ENCODE measurements at regions not wholly inside any gene's neighbourhood (a gene's known extent, or its start where the extent isn't known, plus 50 kb on each side); places are given as distances from the start of the nearest gene placed in this dataset.

DNA sequence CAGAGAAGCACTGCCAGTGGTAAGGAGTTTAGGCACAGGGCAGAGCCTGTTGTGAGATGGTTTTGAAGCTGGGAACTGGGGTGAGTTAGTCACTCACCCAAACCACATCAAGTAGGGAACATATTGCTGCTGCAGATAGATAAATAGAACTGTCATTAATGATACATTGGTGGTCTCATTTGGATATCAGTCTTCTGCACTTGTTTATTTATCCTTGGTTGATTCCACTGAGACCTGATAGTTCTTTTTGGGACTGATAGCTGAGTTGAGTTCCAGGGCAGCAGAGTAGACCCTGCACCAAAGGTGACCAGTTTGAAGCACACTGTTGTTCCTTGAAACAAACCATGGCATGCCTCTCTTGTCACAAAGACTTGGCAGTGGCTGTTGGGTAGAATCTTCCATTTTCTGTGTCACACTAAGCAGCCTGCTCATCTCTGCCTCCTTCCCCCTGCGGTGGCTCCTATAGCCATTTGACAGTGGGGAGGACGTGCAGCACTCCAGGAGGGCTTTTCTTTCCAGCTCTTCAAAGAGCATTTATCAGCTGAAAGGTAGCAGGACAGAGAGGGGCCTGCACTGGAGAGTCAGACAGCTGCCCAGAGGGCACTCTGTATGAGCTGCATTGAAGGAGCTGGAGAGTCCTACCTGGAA lies 59.7 kb upstream of the TMEM164 start:
- Mint-ChIP-seq H3K4me3 (ENCODE audit: unreplicated experiment) (no peak overlapping the region), H3K36me3 (ENCODE audit: unreplicated experiment) (no peaks in the 10 kb centered on the region), H3K9me3 (ENCODE audit: unreplicated experiment) (no peaks in the 10 kb centered on the region), H3K27ac (ENCODE audit: unreplicated experiment) (no peak overlapping the region), H3K27me3 (ENCODE audit: unreplicated experiment) (peaks cover 35% of the 10 kb centered on the region), H3K4me1 (ENCODE audit: unreplicated experiment) (no peaks in the 10 kb centered on the region)
- DNase-seq (ENCODE audit: extremely low spot score, unreplicated experiment): no peak
- TF ChIP-seq, protein P1, sequence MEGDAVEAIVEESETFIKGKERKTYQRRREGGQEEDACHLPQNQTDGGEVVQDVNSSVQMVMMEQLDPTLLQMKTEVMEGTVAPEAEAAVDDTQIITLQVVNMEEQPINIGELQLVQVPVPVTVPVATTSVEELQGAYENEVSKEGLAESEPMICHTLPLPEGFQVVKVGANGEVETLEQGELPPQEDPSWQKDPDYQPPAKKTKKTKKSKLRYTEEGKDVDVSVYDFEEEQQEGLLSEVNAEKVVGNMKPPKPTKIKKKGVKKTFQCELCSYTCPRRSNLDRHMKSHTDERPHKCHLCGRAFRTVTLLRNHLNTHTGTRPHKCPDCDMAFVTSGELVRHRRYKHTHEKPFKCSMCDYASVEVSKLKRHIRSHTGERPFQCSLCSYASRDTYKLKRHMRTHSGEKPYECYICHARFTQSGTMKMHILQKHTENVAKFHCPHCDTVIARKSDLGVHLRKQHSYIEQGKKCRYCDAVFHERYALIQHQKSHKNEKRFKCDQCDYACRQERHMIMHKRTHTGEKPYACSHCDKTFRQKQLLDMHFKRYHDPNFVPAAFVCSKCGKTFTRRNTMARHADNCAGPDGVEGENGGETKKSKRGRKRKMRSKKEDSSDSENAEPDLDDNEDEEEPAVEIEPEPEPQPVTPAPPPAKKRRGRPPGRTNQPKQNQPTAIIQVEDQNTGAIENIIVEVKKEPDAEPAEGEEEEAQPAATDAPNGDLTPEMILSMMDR (IDR thresholded peaks at IDR 0.05): no peak

DNA sequence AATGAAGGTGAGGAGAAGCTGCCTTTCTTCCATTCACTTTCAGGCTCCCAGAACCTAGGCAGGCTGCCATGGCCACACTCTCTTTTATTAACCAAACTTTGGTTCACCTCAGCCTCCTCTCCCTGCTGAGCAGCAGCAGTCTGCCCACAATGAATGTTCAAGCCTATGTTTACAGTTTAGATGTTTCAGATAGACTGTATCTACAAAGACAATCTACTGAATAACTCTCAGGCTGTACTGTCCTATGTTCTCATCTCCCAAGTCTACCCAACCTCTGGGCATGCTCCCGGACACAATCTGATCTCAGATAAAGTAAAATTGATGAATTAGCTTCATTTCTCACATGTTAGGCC lies 59.2 kb upstream of the TMEM164 start:
- H3K4me1 Mint-ChIP-seq (ENCODE audit: unreplicated experiment): no peaks in the 10 kb centered on the region
- TF ChIP-seq, protein P1 (IDR thresholded peaks at IDR 0.05): no peak

DNA sequence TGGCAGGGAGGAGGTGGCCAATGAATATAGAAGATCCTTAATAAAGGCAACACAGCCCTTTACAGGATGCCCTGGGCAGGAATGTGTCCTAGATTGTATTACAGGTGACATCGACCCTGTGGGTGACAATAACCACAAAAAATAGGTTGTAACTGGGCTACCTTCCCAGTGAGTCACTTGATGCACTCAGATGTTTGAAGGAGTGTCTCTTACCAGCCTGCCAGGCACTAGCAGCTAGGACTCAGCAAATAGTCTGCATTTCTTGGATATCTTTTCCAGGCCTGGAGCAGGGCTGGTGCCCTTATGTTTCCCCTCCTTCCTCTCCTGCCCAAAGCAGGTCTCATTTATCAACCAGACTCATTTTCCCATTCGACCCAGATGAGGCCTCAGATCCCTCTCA lies 50.9 kb upstream of the TMEM164 start:
- Mint-ChIP-seq H3K9me3 (ENCODE audit: unreplicated experiment) (no peaks in the 10 kb centered on the region), H3K27ac (ENCODE audit: unreplicated experiment) (no peak overlapping the region), H3K4me1 (ENCODE audit: unreplicated experiment) (no peaks in the 10 kb centered on the region), H3K27me3 (ENCODE audit: unreplicated experiment) (peaks cover 5% of the 10 kb centered on the region), H3K4me3 (ENCODE audit: unreplicated experiment) (no peak overlapping the region), H3K36me3 (ENCODE audit: unreplicated experiment) (no peaks in the 10 kb centered on the region)
- no peak for DNase-seq (ENCODE audit: extremely low spot score, unreplicated experiment)
- TF ChIP-seq, protein P1 (IDR thresholded peaks at IDR 0.05): no peak

More for the DNA sequence above, 59.2 kb upstream of the TMEM164 start:
- no peak for DNase-seq (ENCODE audit: extremely low spot score, unreplicated experiment)
- peaks cover 32% of the 10 kb centered on the region for H3K27me3 Mint-ChIP-seq (ENCODE audit: unreplicated experiment)
- H3K4me3 Mint-ChIP-seq (ENCODE audit: unreplicated experiment): no peak overlapping the region
- H3K36me3 Mint-ChIP-seq (ENCODE audit: unreplicated experiment): no peaks in the 10 kb centered on the region
- no peaks in the 10 kb centered on the region for H3K9me3 Mint-ChIP-seq (ENCODE audit: unreplicated experiment)
- H3K27ac Mint-ChIP-seq (ENCODE audit: unreplicated experiment): no peak overlapping the region

DNA sequence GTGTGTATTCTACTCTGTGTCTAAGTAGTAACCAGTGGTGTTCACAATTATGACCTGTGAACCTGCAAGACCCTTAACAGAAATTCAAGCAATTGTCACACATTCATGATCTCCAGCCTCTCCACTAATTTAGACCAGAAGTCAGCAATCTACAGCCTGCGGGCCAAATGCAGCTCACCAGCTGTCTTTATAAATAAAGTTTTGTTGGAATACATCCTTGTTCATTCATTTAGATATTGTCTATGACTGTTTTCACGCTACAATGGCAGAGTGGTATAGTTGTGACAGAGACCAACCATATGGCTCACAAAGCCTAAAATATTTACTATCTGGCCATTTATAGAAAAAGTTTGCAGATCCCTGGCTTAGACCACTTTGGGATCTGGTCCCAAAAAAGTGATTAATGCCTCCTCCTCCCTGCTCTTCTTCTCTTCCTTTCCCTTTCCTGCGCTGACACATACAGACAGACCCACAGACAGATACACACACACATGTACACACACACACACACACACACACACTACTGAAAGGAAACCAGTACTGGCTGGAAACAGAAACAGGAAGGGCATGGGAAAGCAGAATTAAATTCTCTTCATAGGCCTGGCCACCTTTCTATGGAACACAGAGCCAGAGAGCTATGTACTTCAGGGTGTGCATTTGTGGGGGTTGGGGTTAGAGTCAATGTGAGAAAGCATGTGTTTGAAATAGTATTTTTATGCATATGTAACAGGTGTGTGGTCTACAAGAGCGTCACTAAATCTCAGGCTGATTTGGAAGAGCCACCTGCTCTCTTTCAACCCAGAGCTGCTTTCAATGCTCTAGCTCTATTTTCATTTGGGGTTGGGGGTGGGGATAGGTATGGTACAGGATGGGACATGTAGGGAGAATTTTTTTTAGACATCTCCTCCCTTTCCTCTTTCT lies 49.7 kb upstream of the TMEM164 start:
- TF ChIP-seq, protein P1 (IDR thresholded peaks at IDR 0.05): no peak
- Mint-ChIP-seq H3K36me3 (ENCODE audit: unreplicated experiment) (no peaks in the 10 kb centered on the region), H3K9me3 (ENCODE audit: unreplicated experiment) (no peaks in the 10 kb centered on the region), H3K27ac (ENCODE audit: unreplicated experiment) (no peak overlapping the region), H3K4me1 (ENCODE audit: unreplicated experiment) (no peaks in the 10 kb centered on the region), H3K4me3 (ENCODE audit: unreplicated experiment) (no peak overlapping the region), H3K27me3 (ENCODE audit: unreplicated experiment) (peaks cover 5% of the 10 kb centered on the region)
- no peak for DNase-seq (ENCODE audit: extremely low spot score, unreplicated experiment)

Measured in osteocyte (in vitro differentiated cells).